Loucy (cell line): ENCODE measurements at regions not wholly inside any gene's neighbourhood (a gene's known extent, or its start where the extent isn't known, plus 50 kb on each side); places are given as distances from the start of the nearest gene placed in this dataset.

ENCODE experiments used
- CTCF ChIP-seq: fragments of 200-600 bp; sonication (generic); conservative IDR thresholded peaks from 2 replicates; pipeline ENCODE4 v1.5.1; 2014; ENCODE audit warnings: mild to moderate bottlenecking, antibody characterized with exemption, low read length
- EZH2phosphoT487 ChIP-seq: fragments of 200-600 bp; IDR thresholded peaks from 2 replicates; pipeline ENCODE4 v1.6.1; 2018; ENCODE audit warnings: antibody characterized with exemption, mild to moderate bottlenecking, moderate library complexity, borderline replicate concordance

GRCh38 chr3:59595830-59596229, 546.0 kb upstream of the CFAP20DC start:
- TF ChIP-seq EZH2phosphoT487 = no peak
- no peak for TF ChIP-seq CTCF
